ENCODE measurements at regions not wholly inside any gene's neighbourhood (a gene's known extent, or its start where the extent isn't known, plus 50 kb on each side); places are given as distances from the start of the nearest gene placed in this dataset.
"Not testable (repeated sequence)": the region's sequence is repeated elsewhere in the genome, so short reads cannot be mapped to it uniquely, and the experiment has no call there.

GRCh38 chr2:225814554-225814953 is 415.0 kb downstream of the NYAP2 start:
- DNase-seq (no peak), ATAC-seq (no peak)
- Histone ChIP-seq H3K36me3 (no peaks in the 10 kb centered on the region), H3K4me1 (no peaks in the 10 kb centered on the region), H3K27ac (no peak overlapping the region), H3K9me3 (no peaks in the 10 kb centered on the region), H3K4me3 (no peak overlapping the region), H3K27me3 (ENCODE audit: low read depth) (no peaks in the 10 kb centered on the region)
- intact Hi-C loops (cut with DNase I), result no loop called here
- no peak for TF ChIP-seq CTCF (IDR thresholded peaks at IDR 0.05)

- intact Hi-C loops (cut with DNase I), result no loop called here
Observed at GRCh38 chr2:225806105-225806504, 406.6 kb downstream of the NYAP2 start.

GRCh38 chr2:225802076-225802475 is 402.6 kb downstream of the NYAP2 start:
- H3K27ac ChIP-seq; H3K4me3 ChIP-seq; H3K27me3 ChIP-seq (ENCODE audit: low read depth); ATAC-seq; DNase-seq; H3K36me3 ChIP-seq; H3K9me3 ChIP-seq; H3K4me1 ChIP-seq; intact Hi-C loops (cut with DNase I): not testable (repeated sequence)

More at GRCh38 chr2:225806105-225806504, 406.6 kb downstream of the NYAP2 start:
- no peaks in the 10 kb centered on the region for H3K9me3 ChIP-seq
- H3K27me3 ChIP-seq (ENCODE audit: low read depth), result no peaks in the 10 kb centered on the region
- no peak overlapping the region for H3K27ac ChIP-seq
- ATAC-seq, result no peak
- H3K36me3 ChIP-seq, result no peaks in the 10 kb centered on the region
- H3K4me3 ChIP-seq, result no peak overlapping the region
- no peaks in the 10 kb centered on the region for H3K4me1 ChIP-seq
- TF ChIP-seq CTCF (IDR thresholded peaks at IDR 0.05), result no peak
- DNase-seq, result no peak

DNA sequence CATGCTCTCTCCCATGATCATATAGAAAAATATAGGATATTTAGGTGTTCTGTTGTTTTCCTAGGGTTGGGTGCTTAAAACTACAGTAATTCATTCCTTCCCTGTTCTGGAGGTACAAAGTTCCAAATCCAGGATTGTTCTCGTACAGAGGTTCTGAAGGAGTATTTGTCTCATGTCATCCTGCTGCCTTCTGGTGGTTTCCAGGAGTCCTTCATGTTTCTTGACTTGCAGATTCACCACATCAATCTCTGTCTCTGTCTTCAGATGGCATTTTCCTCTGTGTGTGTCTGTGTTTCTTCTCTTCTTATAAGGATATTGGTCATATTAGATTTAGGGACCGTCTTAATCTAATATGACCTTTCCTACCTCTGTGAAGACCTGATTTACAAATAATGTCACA is 397.9 kb downstream of the NYAP2 start:
- H3K9me3 ChIP-seq, result no peaks in the 10 kb centered on the region
- no peak overlapping the region for H3K4me3 ChIP-seq
- H3K4me1 ChIP-seq, result no peaks in the 10 kb centered on the region
- no peak for TF ChIP-seq CTCF (IDR thresholded peaks at IDR 0.05)
- DNase-seq (no peak), ATAC-seq (no peak)
- H3K36me3 ChIP-seq, result no peaks in the 10 kb centered on the region
- intact Hi-C loops (cut with DNase I), result no loop called here
- no peaks in the 10 kb centered on the region for H3K27me3 ChIP-seq (ENCODE audit: low read depth)
- H3K27ac ChIP-seq, result no peak overlapping the region

- Histone ChIP-seq H3K4me3 (no peak overlapping the region), H3K27ac (no peak overlapping the region), H3K9me3 (no peaks in the 10 kb centered on the region), H3K27me3 (ENCODE audit: low read depth) (no peaks in the 10 kb centered on the region), H3K4me1 (no peaks in the 10 kb centered on the region), H3K36me3 (no peaks in the 10 kb centered on the region)
- DNase-seq (no peak), ATAC-seq (no peak)
- no peak for TF ChIP-seq CTCF (IDR thresholded peaks at IDR 0.05)
- intact Hi-C loops (cut with DNase I), result no loop called here
Observed at GRCh38 chr2:225794652-225795400, 395.3 kb downstream of the NYAP2 start.

GRCh38 chr2:225793736-225794550 is 394.4 kb downstream of the NYAP2 start:
- no peak for TF ChIP-seq CTCF (IDR thresholded peaks at IDR 0.05)
- Histone ChIP-seq H3K27ac (no peak overlapping the region), H3K27me3 (ENCODE audit: low read depth) (no peaks in the 10 kb centered on the region), H3K9me3 (no peaks in the 10 kb centered on the region), H3K4me1 (no peaks in the 10 kb centered on the region), H3K4me3 (no peak overlapping the region), H3K36me3 (no peaks in the 10 kb centered on the region)
- intact Hi-C loops (cut with DNase I), result no loop called here
- DNase-seq, result no peak
- ATAC-seq, result no peak
